AG10803 (cell line): ENCODE measurements at regions not wholly inside any gene's neighbourhood (a gene's known extent, or its start where the extent isn't known, plus 50 kb on each side); places are given as distances from the start of the nearest gene placed in this dataset.

Experiments
- DNase-seq: peaks from one replicate; pipeline ENCODE4 v3.0.0; 2010; ENCODE audit warnings: low read depth
- H3K4me3 ChIP-seq: 2 replicates; pipeline ENCODE4 v1.5.1; 2011; ENCODE audit warnings: mild to moderate bottlenecking, low read length, control low read depth
- TF ChIP-seq, protein P1 (sequence below): conservative IDR thresholded peaks from 2 replicates; pipeline ENCODE4 v1.5.1; 2011; ENCODE audit warnings: mild to moderate bottlenecking, low read length, control low read depth, inconsistent platforms

DNA sequence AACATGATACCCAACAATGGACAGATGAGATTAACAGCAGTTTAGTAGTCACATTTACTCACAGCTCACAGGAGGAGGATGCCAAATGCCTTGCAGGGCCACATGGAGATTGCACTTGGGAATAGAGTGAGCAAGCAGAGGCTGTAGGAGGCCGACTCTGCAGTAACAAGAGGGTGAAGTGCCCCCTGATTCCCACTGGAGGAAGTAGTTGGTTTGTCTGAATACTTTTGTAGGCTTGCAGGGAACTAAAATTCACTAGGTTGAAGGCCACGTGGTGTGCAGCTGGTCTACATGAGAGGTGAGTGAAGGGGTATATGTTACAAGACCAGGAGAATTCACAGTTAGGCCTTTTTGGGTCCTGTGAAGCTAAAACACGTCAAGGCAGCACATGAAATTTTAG is 419.3 kb upstream of the TNP1 start:
- TF ChIP-seq, protein P1, sequence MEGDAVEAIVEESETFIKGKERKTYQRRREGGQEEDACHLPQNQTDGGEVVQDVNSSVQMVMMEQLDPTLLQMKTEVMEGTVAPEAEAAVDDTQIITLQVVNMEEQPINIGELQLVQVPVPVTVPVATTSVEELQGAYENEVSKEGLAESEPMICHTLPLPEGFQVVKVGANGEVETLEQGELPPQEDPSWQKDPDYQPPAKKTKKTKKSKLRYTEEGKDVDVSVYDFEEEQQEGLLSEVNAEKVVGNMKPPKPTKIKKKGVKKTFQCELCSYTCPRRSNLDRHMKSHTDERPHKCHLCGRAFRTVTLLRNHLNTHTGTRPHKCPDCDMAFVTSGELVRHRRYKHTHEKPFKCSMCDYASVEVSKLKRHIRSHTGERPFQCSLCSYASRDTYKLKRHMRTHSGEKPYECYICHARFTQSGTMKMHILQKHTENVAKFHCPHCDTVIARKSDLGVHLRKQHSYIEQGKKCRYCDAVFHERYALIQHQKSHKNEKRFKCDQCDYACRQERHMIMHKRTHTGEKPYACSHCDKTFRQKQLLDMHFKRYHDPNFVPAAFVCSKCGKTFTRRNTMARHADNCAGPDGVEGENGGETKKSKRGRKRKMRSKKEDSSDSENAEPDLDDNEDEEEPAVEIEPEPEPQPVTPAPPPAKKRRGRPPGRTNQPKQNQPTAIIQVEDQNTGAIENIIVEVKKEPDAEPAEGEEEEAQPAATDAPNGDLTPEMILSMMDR, result peak; percentile 31; the same call in 1 of the 2 replicates
- H3K4me3 ChIP-seq, result no peak overlapping the region
- peak; percentile 74 for DNase-seq

DNA sequence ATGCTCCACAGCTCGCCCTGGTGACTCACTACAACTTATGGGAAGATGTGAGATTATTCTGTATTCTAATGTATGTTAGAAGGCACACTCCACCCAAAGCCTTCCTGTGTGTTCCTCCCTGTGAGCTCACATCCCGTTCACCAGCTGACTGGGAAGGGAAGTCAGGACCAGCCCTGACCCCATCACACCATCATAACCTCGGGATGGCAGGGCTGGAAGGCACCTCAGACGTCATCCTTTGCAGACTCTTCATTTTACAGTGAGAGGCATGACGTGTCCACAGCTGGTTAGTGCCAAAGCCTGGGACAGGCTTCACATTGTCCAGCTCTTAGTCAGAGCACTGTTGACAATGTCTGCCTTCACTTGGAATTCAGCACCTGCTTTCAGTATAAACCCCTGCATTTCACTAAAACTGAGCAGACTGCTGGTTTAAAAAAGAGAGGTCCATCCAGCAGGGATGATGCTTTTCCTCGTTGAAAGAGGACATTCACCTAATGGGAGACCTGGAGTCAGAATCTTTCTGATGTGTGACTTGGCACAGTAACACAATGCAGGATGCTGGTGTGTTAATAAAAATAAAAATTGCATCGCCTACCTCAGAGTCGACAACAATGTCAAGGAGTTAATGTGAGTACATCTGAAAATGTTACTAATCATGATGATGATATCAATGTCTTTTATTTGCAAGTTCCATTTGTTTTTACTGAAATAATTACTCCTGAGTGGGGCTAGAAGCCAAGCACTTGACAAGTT is 418.0 kb upstream of the TNP1 start:
- DNase-seq, result peak; percentile 91
- TF ChIP-seq, protein P1, result no peak
- no peak overlapping the region for H3K4me3 ChIP-seq

DNA sequence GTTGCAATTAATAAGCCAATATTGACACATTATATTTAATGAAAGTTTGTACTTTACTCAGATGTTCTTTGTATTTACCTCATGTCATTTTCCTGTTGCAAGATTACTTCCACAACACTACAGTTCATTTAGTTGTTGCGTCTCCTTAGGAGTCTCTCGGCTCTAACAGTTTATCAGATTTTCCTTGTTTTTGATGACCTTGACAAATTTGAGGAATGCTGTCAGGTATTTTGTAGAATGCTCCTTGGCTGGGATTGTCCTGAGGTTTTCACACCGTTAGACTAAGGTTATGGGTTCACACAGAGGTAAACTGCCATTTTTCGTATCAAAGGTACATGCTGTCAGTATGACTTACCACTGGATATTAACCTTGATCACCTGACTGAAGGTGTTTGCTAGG is 416.6 kb upstream of the TNP1 start:
- DNase-seq, result no peak

GRCh38 chr2:217275091-217275490 is 415.2 kb upstream of the TNP1 start:
- TF ChIP-seq, protein P1, result no peak
- no peak overlapping the region for H3K4me3 ChIP-seq
- DNase-seq, result no peak

More for the DNA sequence above, 416.6 kb upstream of the TNP1 start:
- H3K4me3 ChIP-seq, result no peak overlapping the region
- TF ChIP-seq, protein P1, result no peak

DNA sequence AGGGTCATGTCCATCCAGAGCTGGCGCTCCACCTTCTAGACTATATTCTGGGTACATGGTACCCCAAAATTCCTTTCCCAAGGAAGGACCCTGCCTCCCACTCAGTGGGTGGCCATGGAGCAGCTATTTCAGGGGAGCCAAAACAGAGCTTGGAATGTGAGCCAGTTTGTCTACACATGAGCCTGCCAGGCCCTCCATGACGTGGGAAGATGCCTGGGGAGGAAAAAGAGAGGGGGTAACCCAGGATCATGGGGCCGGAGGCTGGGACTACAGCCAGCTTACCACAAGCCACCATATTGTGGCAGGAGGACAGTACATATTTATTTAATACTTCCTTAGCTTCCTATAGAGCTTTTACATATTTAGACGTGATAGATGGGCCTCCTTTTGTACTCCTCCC is 414.7 kb upstream of the TNP1 start:
- H3K4me3 ChIP-seq, result no peak overlapping the region
- TF ChIP-seq, protein P1, result no peak

GRCh38 chr2:217273851-217274250 is 414.0 kb upstream of the TNP1 start:
- TF ChIP-seq, protein P1, result no peak
- H3K4me3 ChIP-seq, result no peak overlapping the region
- DNase-seq, result no peak

More for the DNA sequence above, 414.7 kb upstream of the TNP1 start:
- DNase-seq, result no peak

GRCh38 chr2:217273162-217273561 is 413.3 kb upstream of the TNP1 start:
- DNase-seq, result no peak
- TF ChIP-seq, protein P1, result no peak
- no peak overlapping the region for H3K4me3 ChIP-seq
